HG02938 (cell line): ENCODE measurements at regions not wholly inside any gene's neighbourhood (a gene's known extent, or its start where the extent isn't known, plus 50 kb on each side); places are given as distances from the start of the nearest gene placed in this dataset.
"Not testable (repeated sequence)": the region's sequence is repeated elsewhere in the genome, so short reads cannot be mapped to it uniquely, and the experiment has no call there.

Source experiments
- ATAC-seq: cut with Tn5 transposase; IDR thresholded peaks from one replicate; pipeline ENCODE4 v1.9.1; 2021; ENCODE audit warnings: mild to moderate bottlenecking, moderate library complexity; ENCODE audit not compliant: unreplicated experiment

DNA sequence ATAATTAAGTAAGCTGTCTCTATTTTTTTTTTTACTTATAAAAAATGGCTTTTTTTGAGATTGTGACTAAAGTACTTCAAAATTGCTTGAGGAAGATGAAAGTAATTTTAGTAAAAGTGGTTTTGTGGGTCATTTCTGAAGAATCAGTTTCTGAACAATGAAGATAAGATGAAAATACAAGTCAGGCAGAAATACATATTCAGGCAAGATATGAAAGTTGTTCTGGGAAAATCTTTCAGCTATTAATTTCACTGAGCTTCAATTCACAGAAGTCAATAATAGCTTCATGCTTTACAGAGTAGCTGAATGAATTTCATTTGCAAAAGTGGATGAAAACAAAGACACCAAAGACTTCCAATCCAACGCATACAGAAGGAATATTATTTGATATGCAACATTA lies 305.2 kb upstream of the ARSJ start:
- ATAC-seq = peak; percentile 73

DNA sequence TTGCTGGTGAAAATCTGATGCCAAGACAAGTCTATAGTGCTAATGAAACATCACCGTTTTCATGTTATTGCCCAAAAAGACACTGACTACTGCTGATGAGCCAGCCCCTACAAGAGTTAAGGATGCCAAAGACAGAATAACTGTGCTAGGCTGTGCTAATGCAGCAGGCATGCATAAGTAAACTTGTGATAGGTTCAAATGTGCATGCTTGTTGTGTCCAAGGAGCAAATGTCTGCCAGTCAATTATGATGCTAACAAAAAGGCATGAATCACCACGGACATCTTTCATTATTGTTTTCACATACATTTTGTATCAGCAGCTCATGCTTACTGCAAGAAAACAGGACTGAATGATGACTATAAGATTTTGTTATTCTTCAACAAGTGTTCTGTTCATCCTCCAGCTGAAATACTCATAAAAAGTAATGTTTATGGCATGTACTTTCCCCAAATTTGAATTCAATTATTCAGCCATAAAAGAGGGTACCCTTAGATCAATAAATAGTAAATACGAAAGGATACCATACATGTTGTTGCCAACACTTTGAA lies 306.9 kb upstream of the ARSJ start:
- ATAC-seq = no peak

DNA sequence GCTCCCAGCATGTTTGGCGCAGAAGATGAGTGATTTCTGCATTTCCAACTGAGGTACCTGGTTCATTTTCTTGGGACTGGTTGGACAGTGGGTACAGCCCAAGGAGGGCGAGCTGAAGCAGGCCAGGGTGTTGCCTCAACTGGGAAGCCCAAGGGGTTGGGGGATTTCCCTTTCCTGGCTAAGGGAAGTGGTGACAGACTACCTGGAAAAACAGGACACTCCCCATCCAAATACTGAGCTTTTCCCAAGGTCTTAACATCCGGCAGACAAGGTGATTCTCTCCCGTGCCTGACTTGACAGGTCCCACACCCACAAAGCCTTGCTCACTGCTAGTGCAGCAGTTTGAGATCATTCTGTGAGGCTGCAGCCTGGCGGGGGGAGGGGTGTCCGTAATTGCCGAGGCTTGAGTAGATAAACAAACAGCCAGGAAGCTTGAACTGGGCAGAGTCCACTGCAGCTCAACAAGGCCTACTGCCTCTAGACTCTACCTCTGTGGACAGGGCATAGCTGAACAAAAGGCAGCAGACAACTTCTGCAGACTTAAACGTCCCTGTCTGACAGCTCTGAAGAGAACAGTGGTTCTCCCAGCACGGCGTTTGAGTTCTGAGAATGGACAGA lies 307.7 kb upstream of the ARSJ start:
- ATAC-seq = no peak

DNA sequence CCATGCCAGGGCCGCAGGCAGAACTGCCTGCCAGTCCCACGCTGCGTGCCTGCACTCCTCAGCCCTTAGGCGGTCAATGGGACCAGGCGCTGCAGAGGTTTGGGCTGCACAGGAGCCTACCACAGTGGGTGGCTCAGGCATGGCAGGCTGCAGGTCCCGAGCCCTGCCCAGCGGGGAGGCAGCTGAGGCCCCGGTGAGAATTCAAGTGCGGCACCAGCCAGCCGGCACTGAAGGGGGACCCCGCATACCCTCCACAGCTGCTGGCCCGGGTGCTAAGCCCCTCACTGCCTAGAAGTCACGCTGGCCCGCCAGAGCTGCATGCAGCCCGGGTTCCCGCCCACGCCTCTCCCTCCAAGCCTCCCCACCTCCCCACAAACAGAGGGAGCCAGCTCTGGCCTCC lies 302.5 kb upstream of the UGT8 start:
- no peak for ATAC-seq

- no peak for ATAC-seq
Measured at GRCh38 chr4:114302472-114302871, 296.1 kb upstream of the UGT8 start.

GRCh38 chr4:114304046-114304445 lies 294.6 kb upstream of the UGT8 start:
- ATAC-seq = no peak

DNA sequence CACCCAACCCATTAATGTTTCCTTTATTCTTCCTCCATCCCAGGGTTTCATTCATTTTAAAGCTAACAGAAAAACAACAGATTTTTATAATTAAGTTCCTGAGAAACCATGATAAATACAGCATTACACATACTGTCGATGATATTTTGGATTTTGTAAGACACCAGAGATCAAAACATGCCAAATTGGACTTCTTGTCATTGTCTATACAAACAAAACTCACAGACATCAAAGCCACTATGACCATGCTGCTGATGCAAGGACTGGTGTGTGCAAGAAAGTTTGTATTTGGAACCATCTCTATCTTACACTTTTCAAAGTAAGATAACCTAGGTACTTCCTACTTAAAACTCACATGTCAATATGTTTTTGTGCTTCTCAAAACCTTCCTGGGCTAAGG lies 294.0 kb upstream of the UGT8 start:
- ATAC-seq = no peak

DNA sequence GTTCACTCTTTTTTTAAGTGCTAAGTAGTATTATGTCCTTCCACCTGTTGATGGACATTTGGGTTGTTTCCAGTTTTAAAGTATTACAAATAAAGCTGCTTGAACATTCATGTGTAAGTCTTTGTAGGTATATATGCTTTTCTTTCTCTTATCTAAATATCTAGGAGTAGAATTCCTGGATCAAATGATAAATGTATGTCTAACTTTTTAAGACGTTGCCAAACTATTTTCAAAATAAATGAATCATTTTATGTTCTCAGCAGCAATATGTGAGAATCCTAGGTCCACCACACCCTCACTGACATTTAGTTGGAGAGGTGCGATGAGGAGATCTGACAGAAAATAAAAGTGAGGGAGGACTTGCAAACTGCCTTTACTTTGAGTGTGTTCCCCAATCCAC lies 291.7 kb upstream of the UGT8 start:
- no peak for ATAC-seq

GRCh38 chr4:114310296-114310925 lies 288.2 kb upstream of the UGT8 start:
- ATAC-seq = no peak

GRCh38 chr4:114311787-114312186 lies 286.8 kb upstream of the UGT8 start:
- no peak for ATAC-seq

DNA sequence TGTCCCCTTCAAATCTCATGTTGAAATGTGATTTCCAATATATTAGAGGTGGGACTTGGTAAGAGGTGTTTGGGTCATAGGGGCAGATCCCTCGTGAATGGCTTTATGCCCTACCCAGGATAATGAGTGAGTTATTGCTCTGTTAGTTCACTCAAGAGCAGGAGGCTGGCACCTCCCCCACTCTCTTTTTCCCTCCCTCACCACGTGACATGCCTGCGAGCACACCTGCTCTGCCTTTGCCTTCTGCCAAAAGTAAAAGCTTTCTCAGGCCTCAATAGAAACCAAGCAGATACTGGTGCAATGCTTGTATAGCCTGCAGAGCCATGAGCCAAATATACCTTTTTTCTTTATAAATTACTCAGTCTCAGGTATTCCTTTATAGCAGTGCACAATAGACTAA lies 286.3 kb upstream of the UGT8 start:
- ATAC-seq = no peak

DNA sequence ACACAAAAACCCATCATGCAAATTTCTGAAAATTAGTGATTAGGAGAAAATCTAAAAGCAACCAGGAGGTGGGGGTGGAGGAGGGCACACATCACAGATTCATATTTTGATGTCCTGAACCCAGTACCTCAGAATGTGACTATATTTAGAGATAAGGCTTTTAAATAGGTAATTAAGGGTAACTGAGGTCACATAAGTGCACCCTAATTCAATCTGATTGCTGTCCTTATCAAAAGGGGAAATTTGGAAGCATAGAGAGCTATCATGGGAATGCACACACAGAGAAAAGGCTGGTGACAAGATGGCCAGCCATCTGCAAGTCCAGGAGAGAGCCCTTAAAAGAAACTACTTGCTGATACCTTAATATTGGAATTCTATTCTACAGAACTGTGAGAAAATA lies 281.8 kb upstream of the UGT8 start:
- ATAC-seq = no peak

GRCh38 chr4:114317564-114317963 lies 281.0 kb upstream of the UGT8 start:
- ATAC-seq = no peak

- ATAC-seq = no peak
Measured at GRCh38 chr4:114318309-114318708, 280.3 kb upstream of the UGT8 start.

GRCh38 chr4:114320126-114320525 lies 278.5 kb upstream of the UGT8 start:
- ATAC-seq = no peak

GRCh38 chr4:114321366-114321765 lies 277.2 kb upstream of the UGT8 start:
- no peak for ATAC-seq

DNA sequence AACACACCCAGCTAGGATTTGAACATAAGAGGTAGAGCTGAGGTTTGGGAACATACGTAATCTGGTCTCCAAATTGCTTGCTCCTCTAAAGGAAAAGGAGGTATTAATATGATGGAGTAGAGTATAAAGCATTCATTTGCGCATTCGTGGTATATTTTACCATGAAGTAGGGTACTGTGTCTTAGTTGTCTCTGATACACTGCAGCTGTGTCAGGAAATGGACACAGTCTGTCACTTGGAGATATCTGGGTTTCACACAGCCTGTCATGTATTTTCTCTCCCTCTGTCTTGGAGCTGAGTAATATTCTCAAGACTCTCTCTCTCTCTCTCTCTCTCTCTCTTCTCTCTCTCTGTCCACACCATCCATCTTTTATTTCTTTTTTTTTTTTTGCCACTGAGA lies 274.8 kb upstream of the UGT8 start:
- ATAC-seq = no peak

- ATAC-seq = no peak
Measured at GRCh38 chr4:114326358-114326757, 272.2 kb upstream of the UGT8 start.

DNA sequence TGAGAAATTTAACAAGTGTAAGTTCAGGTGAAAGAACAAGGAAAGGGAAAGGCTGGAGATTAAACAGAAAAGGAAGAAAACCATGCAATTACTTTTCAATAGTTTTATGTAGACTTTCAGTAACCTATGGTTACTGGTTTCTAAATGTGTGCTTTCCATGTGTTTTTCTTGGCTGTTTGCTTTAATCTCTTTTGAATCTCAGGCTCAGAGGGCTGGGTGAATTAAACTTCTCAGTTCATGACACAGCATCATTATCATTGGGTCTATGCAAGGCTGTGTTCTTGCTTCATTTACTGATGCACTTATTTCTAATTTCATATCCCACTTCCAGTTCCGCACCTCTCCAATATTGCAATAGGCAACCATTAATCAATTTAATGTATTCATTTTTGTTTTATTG lies 266.5 kb upstream of the UGT8 start:
- ATAC-seq = no peak

DNA sequence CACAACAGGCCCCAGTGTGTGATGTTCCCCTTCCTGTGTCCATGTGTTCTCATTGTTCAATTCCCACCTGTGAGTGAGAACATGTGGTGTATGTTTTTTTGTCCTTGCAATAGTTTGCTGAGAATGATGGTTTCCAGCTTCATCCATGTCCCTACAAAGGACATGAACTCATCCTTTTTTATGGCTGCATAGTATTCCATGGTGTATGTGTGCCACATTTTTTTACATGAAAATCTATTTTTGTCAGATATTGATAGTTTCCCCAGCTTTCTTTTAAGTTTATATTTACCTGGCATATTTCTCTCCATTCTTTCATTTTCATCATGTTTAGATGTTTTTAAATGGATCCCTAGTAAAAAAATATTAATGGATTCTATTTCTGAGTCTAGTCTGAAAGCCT lies 264.2 kb upstream of the UGT8 start:
- not testable (repeated sequence) for ATAC-seq

DNA sequence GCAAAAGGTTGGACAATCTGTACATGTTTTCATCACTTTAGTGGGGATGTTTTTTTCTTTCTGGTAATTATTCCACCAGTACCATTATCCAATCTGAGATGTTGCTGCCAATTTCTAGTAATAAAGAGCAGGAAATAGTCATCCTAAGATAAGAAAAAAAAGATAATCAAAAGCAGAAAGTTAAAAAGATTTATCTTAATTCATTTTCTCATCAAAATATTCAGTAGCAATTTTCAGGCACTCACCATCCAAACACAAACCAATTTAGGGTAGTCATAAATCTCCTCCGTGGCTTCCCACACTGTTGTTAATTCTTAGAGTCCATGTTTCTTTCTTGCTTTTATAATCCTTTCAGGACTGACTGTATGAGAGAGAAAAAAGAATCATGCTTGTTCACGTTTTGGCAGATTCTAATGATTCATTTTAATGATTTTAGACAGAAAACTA lies 263.7 kb upstream of the UGT8 start:
- no peak for ATAC-seq

DNA sequence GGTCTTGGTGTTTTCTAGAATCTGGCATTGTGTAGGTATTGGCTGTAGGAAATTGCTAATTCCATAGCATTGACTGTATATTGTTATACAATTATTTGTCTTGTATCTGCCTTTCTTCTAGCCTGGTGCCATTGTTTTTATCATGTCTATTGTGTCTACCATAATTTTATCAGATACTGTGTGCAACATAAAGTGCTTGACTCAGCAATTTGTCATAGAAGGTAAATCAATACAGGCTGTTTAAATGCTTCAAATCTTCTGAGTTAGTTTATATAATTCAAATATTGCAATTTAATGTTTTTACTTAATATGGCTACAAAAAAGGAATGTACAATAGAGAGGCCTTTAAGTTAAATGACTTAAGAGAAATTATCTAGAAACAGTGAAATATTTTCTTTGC lies 263.3 kb upstream of the UGT8 start:
- no peak for ATAC-seq

GRCh38 chr4:114343015-114343414 lies 255.6 kb upstream of the UGT8 start:
- no peak for ATAC-seq
